GM12878 (cell line): ENCODE measurements at regions not wholly inside any gene's neighbourhood (a gene's known extent, or its start where the extent isn't known, plus 50 kb on each side); places are given as distances from the start of the nearest gene placed in this dataset.

Experiments
- ATAC-seq: fragments of 200-7000 bp; cut with Tn5 transposase; 3 replicates; pipeline ENCODE4 v1.9.1; 2020; ENCODE audit warnings: mild to moderate bottlenecking, moderate library complexity
- BruUV-seq: library from RNA; stranded (reverse); fragments of 400-500 nt; replicated peaks from 2 replicates; lab custom pipeline; 2021; lab: Mats Ljungman, UMichigan
- CTCF ChIA-PET: fragments of 300-600 bp; sonication (Branson Sonifier 250); formaldehyde crosslinking; extraction: SDS; loops from one replicate; lab custom pipeline; 2021; ENCODE audit warnings: inconsistent platforms; lab: Yijun Ruan, JAX
- POLR2A ChIA-PET: fragments of 350-600 bp; formaldehyde crosslinking; extraction: SDS; loops from one replicate; lab custom pipeline; 2021; ENCODE audit warnings: inconsistent platforms; lab: Charles Lee
- RAD21 ChIA-PET: fragments of 300-600 bp; sonication (Branson Sonifier 250); formaldehyde crosslinking; loops from one replicate; lab custom pipeline; 2023; ENCODE audit warnings: antibody characterized with exemption; ENCODE audit not compliant: unreplicated experiment; lab: Charles Lee
- SMC1A ChIA-PET: fragments of 300-600 bp; sonication (Branson Sonifier 250); formaldehyde crosslinking; loops from one replicate; lab custom pipeline; 2023; ENCODE audit not compliant: unreplicated experiment, uncharacterized antibody; lab: Charles Lee
- DNase-seq: peaks from one replicate; pipeline ENCODE4 v3.0.0-alpha.2; 2011; ENCODE audit warnings: low read depth, low spot score
- FAIRE-seq: peaks from 3 replicates; lab custom pipeline; 2011; peaks lifted over from hg19 to GRCh38; lab: Jason Lieb, UNC
- H2AFZ ChIP-seq: 2 replicates; pipeline ENCODE4 v1.6.0; 2011; ENCODE audit warnings: low read depth, low read length, control low read depth; ENCODE audit not compliant: control insufficient read depth
- H3K27ac ChIP-seq: 2 replicates; pipeline ENCODE4 v1.5.1; 2011; ENCODE audit warnings: control low read depth; ENCODE audit not compliant: control insufficient read depth, insufficient read depth
- H3K27me3 ChIP-seq, 2 experiments: replicated peaks in 1 of 2; 2 replicates each; pipeline versions ENCODE4 v1.6.0 to v1.6.1; 2011; ENCODE audit warnings: low read length in 1 of 2; ENCODE audit not compliant: control insufficient read depth in 2 of 2, insufficient read depth in 2 of 2
- H3K36me3 ChIP-seq, 2 experiments: 2 replicates each; pipeline ENCODE4 v1.5.1; 2011; ENCODE audit warnings: low read length in 1 of 2; ENCODE audit not compliant: control insufficient read depth in 2 of 2, insufficient read depth in 2 of 2
- H3K4me1 ChIP-seq: 2 replicates; pipeline ENCODE4 v1.6.1; 2011; ENCODE audit warnings: mild to moderate bottlenecking, low read length, moderate library complexity, mixed read lengths; ENCODE audit not compliant: control insufficient read depth, insufficient read depth
- H3K4me2 ChIP-seq: 2 replicates; pipeline ENCODE4 v1.6.0; 2011; ENCODE audit warnings: control low read depth; ENCODE audit not compliant: control insufficient read depth, insufficient read depth
- H3K4me3 ChIP-seq: fragments of 200-600 bp; sonication (generic); 2 replicates; pipeline ENCODE4 v1.5.1; 2016
- H3K79me2 ChIP-seq: 2 replicates; pipeline ENCODE4 v1.6.0; 2011; ENCODE audit warnings: low read length; ENCODE audit not compliant: control insufficient read depth, insufficient read depth
- H3K9ac ChIP-seq: 2 replicates; pipeline ENCODE4 v1.8.0; 2011; ENCODE audit warnings: low read length, control low read depth, mixed read lengths; ENCODE audit not compliant: control insufficient read depth, insufficient read depth
- H3K9me3 ChIP-seq: replicated peaks from 3 replicates; pipeline ENCODE4 v1.5.1; 2011; ENCODE audit warnings: mild to moderate bottlenecking, low read length; ENCODE audit not compliant: control insufficient read depth, insufficient read depth
- H4K20me1 ChIP-seq: 2 replicates; pipeline ENCODE4 v1.6.0; 2011; ENCODE audit not compliant: control insufficient read depth, insufficient read depth
- IRF5 ChIP-seq: fragments of 450-650 bp; IDR thresholded peaks from 2 replicates; pipeline ENCODE4 v1.6.1; 2017; ENCODE audit warnings: borderline replicate concordance
- NR2C1 ChIP-seq: fragments of 450-650 bp; IDR thresholded peaks from 2 replicates; pipeline ENCODE4 v1.6.1; 2017; ENCODE audit warnings: antibody characterized with exemption, mild to moderate bottlenecking, moderate library complexity
- ZBTB4 ChIP-seq: fragments of 450-650 bp; formaldehyde crosslinking; IDR thresholded peaks from 2 replicates; pipeline ENCODE4 v1.4.0; 2022; ENCODE audit warnings: mild to moderate bottlenecking, moderate library complexity
- WGBS: methylation state at CpG from one replicate; pipeline ENCODE4 v1.1.6; 2016; ENCODE audit warnings: low lambda C conversion rate; ENCODE audit not compliant: insufficient replicate concordance, insufficient coverage; ENCODE audit errors: missing lambda C conversion rate; 5-methylcytosine and 5-hydroxymethylcytosine counted together
- in situ Hi-C: fragments of 300-500 bp; cut with MboI; formaldehyde crosslinking; loops from 9 replicates; pipeline ENCODE4 v1.14.3; 2018; ENCODE audit warnings: mixed read lengths
- intact Hi-C: fragments of 100-400 bp; cut with micrococcal nuclease; formaldehyde crosslinking; loops from one replicate; pipeline ENCODE4 v1.14.2; 2022; ENCODE audit not compliant: unreplicated experiment

GRCh38 chr3:72262736-72263135 is 477.8 kb upstream of the PROK2 start:
- Histone ChIP-seq H4K20me1 (no peaks in the 10 kb centered on the region), H3K27ac (no peak overlapping the region), H3K9me3 (no peaks in the 10 kb centered on the region; the same call in 1 of the 3 replicates), H3K4me1 (peaks cover 32% of the 10 kb centered on the region), H3K4me3 (no peak overlapping the region), H3K36me3 (no peaks in the 10 kb centered on the region), H3K4me2 (no peak overlapping the region), H3K9ac (no peak overlapping the region), H3K79me2 (no peaks in the 10 kb centered on the region), H2AFZ (no peak overlapping the region), H3K27me3 (no peaks in the 10 kb centered on the region)
- BruUV-seq: no TSS peak
- no peak for TF ChIP-seq IRF5
- no peak for TF ChIP-seq NR2C1
- TF ChIP-seq ZBTB4 (CRISPR knock-in tag): no peak
- CTCF ChIA-PET: interaction anchor here (0.8 to 1.4 kb wide), 2 partner anchors 89 to 332 kb away, joined by 3 read pairs; no protein-coding TSS in a partner anchor
- RAD21 ChIA-PET: no interaction called here
- 44% methylated on average over 3 of the region's 3 CpGs for WGBS
- in situ Hi-C loops (no loop called here), intact Hi-C loops (loop anchor here (5.0 to 10.0 kb wide), 3 partner anchors 160 to 548 kb away; no protein-coding TSS in a partner anchor)
- ATAC-seq (no peak), DNase-seq (no peak), FAIRE-seq (no peak)
- SMC1A ChIA-PET: interaction anchor here (0.7 to 2.4 kb wide), 6 partner anchors 16 to 558 kb away, joined by 3 to 10 read pairs (median 4); no protein-coding TSS in a partner anchor
- POLR2A ChIA-PET: no interaction called here
